GM18870 (cell line): ENCODE measurements at regions not wholly inside any gene's neighbourhood (a gene's known extent, or its start where the extent isn't known, plus 50 kb on each side); places are given as distances from the start of the nearest gene placed in this dataset.

Experiments used
- ATAC-seq: cut with Tn5 transposase; IDR thresholded peaks from one replicate; pipeline ENCODE4 v1.9.1; 2021; ENCODE audit warnings: moderate library complexity; ENCODE audit not compliant: unreplicated experiment

DNA sequence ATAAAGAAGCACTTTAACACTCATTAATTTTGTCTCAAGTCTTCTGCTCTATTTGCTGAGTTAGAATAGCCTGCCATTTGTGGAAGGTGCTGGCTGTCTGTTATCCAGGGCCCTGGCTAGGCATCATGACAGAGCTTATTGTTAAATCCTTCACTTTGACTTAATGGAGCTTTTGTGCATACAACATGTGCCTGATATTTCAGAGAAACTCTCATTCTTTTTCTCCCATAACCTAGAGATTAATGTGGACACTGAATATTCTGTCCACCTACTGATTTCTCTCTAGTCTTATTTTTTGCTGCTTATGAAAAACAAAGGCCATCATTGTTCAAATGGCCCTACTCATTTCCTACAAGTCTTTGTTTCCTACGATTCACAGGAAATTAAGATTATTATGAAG, 383.1 kb upstream of the HTR2A start:
- ATAC-seq: no peak

DNA sequence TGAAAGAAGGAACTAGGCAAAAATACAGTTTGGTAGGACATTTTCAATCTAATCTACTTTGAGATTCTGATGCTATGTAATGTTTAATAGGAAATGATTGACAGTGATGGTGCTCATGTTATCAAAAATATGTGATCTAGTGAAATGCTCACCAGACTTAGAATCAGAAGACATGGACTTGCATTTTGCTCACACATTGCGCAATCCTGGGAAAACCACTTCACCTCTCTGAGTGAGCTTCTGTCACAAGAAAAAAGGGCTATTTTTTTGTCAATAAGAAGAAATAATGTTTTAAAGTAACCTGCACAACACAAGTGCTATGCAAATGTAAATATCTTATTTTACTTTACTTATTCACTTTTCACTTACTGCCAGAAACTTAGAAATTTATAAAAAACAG, 380.9 kb upstream of the HTR2A start:
- no peak for ATAC-seq

DNA sequence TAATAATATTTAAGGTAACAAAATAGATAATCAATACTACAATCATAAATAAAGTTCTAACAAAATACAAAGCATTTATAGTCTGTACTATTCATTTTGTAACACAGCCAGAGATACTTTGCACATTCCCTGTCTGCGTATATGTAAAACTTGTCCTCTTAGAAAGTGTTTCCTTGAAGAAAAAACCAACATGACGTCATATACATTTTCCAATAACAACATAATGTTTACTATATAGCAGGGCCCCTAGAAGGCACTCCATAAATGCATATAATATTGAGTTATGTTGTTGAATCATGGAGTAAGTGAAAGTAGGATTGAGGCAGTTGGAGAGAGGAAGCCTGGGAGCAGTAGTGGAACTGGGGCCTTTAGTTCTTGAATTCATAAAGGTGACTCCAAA, 371.4 kb upstream of the HTR2A start:
- no peak for ATAC-seq

DNA sequence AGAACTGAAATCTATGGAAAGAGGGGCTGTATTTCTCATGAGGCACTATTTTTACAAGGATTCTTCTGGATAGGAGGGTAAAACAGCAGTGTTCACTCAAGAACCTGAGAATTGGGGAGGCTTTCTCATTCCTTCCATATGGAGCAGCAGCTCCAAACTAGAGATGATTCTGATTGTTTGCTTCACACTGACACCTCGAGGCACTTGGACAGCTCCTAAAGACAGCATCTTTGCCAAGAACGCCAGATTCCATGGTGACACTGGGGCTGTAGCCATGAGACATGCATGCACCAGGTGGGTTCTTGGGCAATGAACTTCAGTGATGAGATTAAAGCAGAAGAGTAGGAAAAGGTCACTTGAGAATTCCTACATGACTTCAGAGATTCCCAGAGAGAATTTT, 361.5 kb upstream of the HTR2A start:
- no peak for ATAC-seq

DNA sequence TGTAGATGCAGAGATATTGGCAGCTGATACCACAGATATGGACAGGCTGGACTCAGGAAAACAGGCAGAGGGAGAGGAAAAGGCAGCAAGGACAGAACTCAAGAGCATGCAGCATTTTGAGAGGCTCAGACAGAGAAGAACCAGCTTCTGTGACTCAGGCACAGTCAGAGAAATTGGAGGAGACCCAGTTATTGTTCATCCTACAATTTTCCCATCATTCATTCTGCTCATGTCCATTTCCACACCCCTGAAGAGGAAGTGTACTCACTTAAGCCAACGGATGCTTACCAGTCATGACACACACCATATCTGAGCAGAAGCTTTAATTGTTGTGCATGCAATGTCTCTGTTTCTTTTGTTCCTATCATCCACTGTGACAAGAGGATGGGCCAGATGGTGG, 359.8 kb upstream of the HTR2A start:
- ATAC-seq: no peak

DNA sequence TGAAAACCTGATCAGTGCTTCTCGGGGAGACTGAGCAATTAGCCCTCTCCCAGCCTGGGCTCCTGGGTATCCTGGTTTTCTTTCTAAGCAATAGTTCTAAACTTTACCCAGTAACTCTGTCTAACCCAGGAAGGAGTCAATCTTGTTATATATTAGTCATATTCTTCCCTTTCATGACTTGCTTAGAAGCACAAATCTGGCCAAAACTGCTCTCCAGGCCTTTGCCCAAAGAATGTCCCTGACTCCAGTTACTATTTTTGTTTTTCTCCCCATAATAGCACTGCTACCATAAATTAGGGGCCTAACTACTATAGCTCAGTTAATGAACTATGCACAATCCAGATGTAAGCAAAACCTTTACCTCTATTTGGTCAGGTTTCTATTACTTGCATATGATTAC, 355.8 kb upstream of the HTR2A start:
- no peak for ATAC-seq

DNA sequence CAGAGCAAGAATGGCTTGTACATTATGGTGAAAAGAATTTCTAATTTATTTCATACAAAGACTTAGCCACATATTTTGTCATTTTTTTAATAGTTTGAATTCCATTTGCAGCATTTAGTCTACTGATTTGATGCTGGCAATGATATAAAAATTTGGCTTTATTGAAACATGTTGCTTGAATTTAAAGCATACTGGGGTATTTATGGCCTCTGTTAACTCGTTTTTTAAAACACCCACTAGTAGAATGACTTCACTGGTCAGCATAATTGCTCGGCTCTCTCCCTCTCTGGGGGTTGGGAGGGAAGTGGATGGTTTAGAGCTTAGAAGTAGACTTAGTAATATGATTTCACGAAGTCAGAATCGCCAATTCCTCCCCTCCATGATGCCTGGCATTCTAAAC, 354.9 kb upstream of the HTR2A start:
- ATAC-seq: no peak

DNA sequence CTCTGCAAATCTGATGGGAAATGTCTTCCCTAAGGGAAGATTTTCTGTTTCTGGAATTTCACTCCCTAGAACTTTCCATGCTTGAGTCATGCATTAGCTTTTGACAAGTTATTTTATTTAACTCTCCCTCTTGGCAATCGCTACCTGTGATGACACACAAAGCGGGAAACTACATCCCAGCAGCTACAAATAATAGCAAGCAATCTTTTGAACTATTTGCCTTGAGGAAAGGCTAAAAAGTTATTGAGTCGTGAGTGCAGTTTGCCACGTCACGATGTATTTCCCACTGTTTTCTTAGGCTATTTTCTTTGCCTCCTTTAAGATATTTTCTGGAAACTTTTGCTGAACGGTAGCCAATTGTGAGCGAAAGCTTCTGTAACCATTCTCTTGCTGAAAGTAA, 353.3 kb upstream of the HTR2A start:
- ATAC-seq: no peak

DNA sequence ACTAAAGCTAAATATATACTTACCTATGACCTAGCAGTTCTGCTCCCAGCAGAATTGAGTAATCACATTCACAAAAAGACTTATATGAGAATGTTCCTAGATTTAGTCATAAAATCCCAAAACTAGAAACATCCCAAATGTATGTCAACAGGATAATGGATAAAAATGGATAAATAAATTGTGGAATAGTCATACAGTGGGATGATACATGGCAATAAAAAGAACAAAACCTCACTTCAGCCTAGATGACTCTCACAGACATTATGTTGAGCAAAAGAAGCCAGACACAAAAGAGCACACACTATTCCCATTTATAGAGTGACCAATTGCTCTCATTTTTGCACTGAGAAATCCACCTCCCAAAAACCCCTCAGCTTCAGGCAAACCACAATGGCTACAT, 352.4 kb upstream of the HTR2A start:
- no peak for ATAC-seq

DNA sequence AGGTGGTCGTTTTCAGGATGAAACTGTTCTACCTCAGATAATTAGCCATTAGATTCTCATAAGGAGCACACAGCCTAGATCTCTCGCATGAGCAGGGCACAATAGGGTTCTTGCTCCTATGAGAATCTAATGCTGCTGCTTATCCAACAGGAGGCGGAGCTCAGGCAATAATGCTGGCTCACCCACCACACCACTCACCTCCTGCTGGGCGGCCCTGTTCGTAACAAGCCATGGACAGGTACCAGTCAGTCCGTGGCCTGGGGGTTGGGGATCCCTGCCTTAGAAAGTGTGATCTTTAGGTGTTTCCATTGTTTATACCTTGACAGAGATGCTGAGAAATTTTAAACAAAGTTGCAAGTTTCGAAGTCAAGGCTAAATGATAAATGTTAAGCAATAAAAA, 344.6 kb upstream of the HTR2A start:
- no peak for ATAC-seq

DNA sequence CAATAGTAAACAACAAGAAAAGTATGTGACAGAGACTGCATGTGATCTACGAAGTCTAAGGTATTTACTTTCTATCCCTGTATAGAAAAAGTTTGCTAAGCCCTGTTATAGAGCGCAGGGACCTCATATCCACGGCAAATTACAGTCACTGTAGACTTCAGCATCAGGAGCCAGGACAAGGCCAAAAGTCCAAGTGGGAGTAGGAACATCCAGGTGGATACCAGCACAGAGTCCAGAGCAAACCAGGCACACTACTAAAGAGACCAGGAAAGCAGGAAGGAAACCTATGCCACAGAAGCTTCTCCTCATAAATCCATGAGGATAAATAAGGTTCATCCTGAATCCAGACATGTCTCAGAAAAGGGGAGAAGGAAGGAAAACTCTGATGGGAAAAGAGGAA, 342.2 kb upstream of the HTR2A start:
- ATAC-seq: no peak

DNA sequence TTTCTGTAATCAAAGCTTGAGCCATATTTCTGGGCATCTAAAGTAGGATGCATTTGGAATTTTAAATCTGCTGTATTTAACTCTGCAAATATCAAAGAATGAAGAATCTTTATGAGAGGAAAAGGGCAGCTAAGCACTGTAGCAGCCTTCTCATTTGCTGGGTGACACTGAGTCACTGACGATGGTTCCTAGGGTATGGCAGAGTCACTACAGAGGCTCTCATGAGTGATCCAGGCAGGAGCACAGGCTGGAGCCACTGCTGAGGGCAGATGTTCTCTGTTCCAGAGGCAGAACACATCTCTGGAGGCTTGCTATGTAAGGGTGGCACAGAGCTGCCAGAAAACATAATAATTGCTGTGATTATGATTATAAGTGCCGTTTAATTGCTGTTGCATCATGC, 340.7 kb upstream of the HTR2A start:
- no peak for ATAC-seq

DNA sequence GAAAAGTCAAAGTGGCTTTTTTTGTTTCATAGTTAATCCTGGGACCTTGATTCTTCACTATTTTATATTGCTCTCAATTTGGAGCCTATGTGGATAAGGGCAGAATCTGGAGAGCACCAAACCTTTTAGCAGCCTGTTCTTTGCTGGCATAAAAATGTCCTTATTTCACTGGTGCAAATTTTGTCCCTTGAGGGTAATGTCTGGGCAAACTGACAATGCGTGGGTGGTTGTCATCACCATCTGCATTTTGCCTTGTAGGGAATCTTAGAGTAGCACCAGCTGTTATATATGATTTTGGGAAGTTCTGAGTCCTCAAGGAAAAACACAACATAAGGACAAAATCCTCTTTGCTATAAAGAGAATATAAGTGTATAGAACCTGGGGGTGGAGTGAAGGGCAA, 336.9 kb upstream of the HTR2A start:
- ATAC-seq: no peak

DNA sequence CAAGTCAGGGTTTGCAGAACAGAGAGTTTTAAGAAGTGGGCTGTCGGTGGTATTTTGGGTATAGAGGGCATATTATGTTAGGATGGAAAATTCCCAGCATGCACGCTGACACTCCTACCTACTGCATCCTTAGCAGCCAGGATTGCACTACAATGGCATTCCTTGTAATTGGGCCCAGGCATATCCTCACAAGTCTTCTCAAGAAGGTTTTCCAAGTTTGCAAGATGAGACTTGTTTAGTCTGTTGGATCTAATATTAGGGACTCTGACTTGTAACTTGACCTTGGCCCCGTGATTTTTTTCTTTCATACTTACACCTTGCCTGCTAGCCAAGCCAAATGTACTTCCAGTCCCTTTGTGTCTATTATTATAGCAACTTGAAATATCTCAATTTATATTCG, 335.7 kb upstream of the HTR2A start:
- ATAC-seq: no peak

DNA sequence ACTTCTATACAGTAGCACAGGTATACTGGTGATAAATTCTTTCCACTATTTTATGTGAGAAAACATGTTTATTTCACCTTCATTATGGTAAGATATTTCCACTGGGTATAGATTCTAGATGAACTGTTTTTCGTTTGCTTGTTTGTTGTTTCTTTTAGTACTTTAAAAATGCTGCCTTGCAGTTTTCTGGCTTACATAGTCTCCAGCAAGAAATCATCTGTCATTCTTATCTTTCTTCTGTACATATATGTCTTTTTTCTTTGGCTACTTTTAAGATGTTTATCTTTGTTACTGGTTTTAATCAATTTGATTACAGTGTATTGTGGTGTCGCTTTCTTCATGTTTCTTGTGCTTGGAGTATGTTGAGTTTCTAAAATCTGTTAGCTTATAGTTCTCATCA, 333.3 kb upstream of the HTR2A start:
- no peak for ATAC-seq

DNA sequence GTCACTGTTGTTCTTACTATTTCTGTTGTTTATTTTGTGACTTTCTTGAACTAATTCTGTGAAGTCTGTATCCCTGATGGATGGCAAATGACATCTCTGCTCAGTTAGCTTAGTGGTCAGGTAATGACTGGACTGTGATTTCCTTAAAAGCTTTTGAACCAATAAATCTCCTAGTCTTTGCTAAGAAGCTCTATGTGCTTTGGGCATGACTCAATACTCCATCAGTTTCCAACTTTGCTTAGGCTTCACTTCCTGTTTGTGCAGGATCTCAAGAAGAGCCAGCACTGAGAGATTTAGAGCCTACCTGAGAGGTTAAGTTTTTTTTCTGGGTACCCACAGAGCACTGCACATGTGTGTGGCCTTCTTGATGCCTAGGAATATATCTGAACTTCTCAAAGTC, 329.7 kb upstream of the HTR2A start:
- ATAC-seq: no peak

DNA sequence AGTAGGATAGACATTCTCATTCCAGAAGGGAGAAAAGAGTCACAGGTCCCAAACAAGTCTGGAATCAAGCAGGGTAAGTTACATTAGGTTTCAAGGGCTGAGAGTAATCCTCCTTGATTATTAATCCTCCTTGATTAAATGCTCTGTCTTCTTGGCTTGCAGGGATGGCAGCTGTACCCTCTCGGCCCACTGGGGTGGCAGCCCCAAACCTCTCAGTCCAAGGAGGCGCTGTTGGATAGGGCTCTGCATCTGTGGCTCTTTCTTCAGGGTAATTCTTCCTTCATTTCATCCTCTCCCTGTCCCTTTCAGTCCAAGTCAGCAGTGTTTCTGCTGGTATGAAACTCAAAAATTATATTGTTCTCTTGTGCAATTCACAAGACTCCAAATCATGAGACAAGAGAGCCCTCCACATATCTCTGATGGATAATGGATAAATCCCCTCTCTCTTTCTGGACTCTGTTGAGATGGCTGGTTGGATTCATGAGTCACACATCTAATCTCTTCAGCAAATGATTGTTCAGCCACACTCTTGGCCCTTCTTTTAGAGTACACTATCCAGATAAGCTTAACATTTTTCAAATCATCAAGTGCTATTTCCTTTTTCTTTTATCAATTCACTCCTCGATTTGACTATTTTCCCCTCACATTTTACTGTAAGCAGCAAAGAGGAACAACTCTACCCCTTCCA, 323.7 kb upstream of the HTR2A start:
- ATAC-seq: no peak

DNA sequence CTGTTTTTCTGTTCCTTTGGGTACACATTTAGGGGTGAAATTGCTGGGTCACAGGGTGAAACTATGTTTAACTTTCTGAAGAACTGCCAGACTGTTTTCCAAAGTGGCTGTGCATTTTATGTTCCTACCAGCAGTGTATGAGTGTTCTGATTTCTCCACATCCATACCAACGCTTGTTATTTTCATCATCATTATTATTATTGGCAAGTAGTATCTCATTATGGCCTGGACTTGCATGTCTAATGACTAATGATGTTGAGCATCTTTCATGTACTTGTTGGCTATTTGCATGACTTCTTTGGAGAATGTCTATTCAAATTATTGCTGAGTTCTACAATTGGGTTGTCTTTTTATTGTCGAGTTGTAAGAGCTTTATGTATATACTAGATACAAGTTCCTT, 321.8 kb upstream of the HTR2A start:
- no peak for ATAC-seq

DNA sequence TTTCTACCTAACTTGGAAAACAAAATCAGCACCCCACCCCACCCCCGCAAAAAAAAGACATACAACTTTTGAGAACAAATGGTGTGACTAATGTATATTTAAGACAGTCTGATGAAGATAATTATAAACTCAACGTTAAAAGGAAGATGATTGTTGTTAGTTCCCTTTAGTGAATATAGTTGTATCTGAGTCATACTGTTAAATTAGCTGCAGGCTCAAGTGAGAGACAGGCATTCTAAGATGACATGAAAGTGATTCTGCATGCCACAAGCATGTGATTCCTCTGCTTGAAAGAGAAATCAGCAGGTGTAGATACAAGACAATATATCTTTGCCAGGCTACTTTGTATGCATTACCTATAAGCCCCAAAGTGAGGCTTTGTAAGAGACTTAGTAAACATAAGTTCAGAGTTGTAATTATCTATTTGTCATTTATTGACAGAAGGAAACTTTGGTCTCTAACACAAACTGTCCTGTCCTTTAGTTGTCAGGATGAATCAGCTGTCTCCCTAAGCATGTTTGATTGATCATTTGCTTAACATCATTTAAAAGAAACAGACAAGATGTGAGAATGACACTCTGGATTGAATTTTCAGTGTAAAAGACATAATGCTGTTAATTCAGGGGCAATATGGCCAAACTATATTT, 319.4 kb upstream of the HTR2A start:
- ATAC-seq: no peak

DNA sequence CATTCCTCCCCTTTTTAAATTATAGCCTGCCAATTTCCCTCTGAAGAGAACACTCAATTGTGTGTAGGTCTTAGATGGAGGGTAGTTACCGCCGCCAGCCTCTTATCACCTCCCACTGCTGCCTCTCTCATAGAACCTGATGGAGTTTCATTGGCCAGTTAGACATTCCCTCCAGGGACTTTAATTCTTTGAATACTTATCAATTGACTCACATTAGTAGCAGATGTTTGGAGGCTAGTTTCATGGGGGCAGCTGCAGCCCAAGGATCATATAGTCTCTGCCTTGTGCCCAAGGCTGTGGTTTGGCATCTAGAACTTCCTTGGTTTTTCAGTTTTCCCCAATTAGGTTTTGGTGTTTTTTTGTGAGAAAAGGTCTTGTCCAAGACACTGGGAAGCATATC, 318.9 kb upstream of the HTR2A start:
- ATAC-seq: no peak

DNA sequence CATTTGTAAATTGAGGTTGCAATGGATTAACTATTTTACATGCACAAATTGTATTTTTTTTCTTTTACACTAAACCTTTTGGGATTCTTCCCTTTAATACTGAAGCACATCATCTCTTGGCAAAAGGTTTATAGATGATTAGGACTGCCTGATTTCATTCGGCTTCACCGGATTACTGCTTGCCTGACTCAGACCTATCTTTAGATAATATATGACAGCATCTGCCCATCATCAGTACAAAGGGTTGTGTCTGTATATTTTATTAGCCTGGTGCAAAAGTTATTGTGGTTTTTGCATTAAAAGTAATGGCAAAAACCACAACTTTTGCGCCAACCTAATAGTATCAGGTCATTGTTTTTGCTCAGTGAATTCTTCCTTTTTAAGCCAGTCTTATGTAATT, 316.2 kb upstream of the HTR2A start:
- ATAC-seq: no peak

DNA sequence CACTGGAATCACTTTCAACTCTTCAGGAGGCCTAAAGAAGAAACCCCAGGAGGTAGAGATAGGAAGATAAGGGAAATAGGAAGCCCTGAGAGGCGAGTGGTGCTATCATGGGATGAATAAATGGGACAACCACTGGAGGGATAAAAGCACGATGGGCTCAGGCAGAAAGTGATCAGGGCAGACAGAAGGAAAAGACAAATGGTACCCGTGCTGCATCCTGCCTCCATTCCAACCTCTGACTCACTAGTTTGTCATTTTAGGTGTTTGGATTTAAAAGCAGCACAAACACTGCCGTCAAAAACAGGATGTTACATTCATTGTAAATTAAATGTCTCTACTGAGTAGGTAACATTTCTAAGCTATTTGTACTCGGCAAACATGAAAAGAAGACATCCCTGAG, 314.3 kb upstream of the HTR2A start:
- no peak for ATAC-seq

DNA sequence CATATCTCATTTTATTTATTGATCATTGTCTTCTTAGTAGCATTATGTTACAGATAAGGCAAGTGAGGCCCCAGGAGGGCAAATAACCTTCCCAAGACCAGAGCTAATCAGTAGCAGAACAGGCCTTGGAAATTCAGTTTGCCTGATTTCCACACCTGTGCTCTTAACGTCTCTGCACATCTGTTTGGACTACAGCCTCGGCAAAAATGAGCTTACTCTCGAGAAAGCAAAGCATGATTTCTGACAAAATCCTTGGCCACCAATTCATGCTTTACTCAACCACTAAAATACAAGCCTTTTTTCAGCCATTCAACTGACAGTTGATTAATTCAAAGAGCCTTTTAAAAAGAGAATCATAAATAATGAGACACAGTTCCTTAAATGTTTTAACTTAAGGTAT, 309.3 kb upstream of the HTR2A start:
- no peak for ATAC-seq
